Panc1 (cell line): ENCODE measurements at regions not wholly inside any gene's neighbourhood (a gene's known extent, or its start where the extent isn't known, plus 50 kb on each side); places are given as distances from the start of the nearest gene placed in this dataset.

ENCODE experiments used
- ATAC-seq: fragments of 200-7000 bp; cut with Tn5 transposase; 2 replicates; pipeline ENCODE4 v1.9.1; 2020; ENCODE audit warnings: mild to moderate bottlenecking, moderate library complexity
- BruUV-seq: library from RNA; stranded (reverse); fragments of 400-500 nt; replicated peaks from 2 replicates; lab custom pipeline; 2021; lab: Mats Ljungman, UMichigan
- CTCF ChIA-PET: fragments of 300-600 bp; sonication (Branson Sonifier 250); formaldehyde crosslinking; loops from one replicate; lab custom pipeline; 2022; ENCODE audit warnings: antibody characterized with exemption; lab: Charles Lee
- POLR2A ChIA-PET: fragments of 300-600 bp; sonication (Branson Sonifier 250); formaldehyde crosslinking; loops from one replicate; lab custom pipeline; 2022; ENCODE audit warnings: antibody characterized with exemption; lab: Charles Lee
- DNase-seq: peaks from one replicate; pipeline ENCODE4 v3.0.0-alpha.2; 2010; ENCODE audit warnings: low read depth, low spot score
- H3K27ac ChIP-seq: 2 replicates; pipeline ENCODE4 v1.5.1; 2011; ENCODE audit warnings: mild to moderate bottlenecking, low read length, inconsistent platforms
- H3K27me3 ChIP-seq: fragments of 200-500 bp; sonication (Bioruptor generic); 2 replicates; pipeline ENCODE4 v1.6.0; 2014; ENCODE audit warnings: low read length, inconsistent platforms; ENCODE audit not compliant: control insufficient read depth, insufficient read depth
- H3K36me3 ChIP-seq: fragments of 200-500 bp; sonication (Bioruptor generic); 2 replicates; pipeline ENCODE4 v1.5.1; 2014; ENCODE audit warnings: inconsistent platforms, mild to moderate bottlenecking, low read length, moderate library complexity; ENCODE audit not compliant: control insufficient read depth, insufficient read depth
- H3K4me1 ChIP-seq: 2 replicates; pipeline ENCODE4 v1.5.1; 2011; ENCODE audit warnings: inconsistent platforms, mild to moderate bottlenecking, low read length, moderate library complexity; ENCODE audit not compliant: control insufficient read depth, insufficient read depth
- H3K4me3 ChIP-seq, 2 experiments: 2 replicates each; pipeline ENCODE4 v1.5.1; 2011 to 2012; ENCODE audit warnings: low read depth in 2 of 2, low read length in 2 of 2, mild to moderate bottlenecking in 2 of 2, inconsistent platforms in 1 of 2, moderate library complexity in 1 of 2
- H3K9me3 ChIP-seq: fragments of 200-500 bp; sonication (Bioruptor generic); 2 replicates; pipeline ENCODE4 v1.5.1; 2014; ENCODE audit warnings: low read depth, mild to moderate bottlenecking, inconsistent platforms, low read length, moderate library complexity; ENCODE audit not compliant: control insufficient read depth, insufficient read depth
- POLR2AphosphoS5 ChIP-seq: IDR thresholded peaks from 2 replicates; pipeline ENCODE4 v1.6.1; 2012; ENCODE audit warnings: mild to moderate bottlenecking, low read depth, low read length, moderate library complexity
- SIN3A ChIP-seq: IDR thresholded peaks from 2 replicates; pipeline ENCODE4 v1.6.1; 2012; ENCODE audit warnings: low read depth, mild to moderate bottlenecking, low read length, moderate library complexity, borderline replicate concordance; ENCODE audit not compliant: insufficient read depth
- TCF7L2 ChIP-seq: IDR thresholded peaks from 2 replicates; pipeline ENCODE4 v1.6.1; 2011; ENCODE audit warnings: mild to moderate bottlenecking, low read depth, low read length, inconsistent platforms
- in situ Hi-C: cut with HindIII; loops from 2 replicates; pipeline ENCODE4 v1.10.0; 2016; ENCODE audit warnings: low sequenced_read_pairs, low pct_unique_long_range_greater_than_20kb
- intact Hi-C: fragments of 100-400 bp; cut with micrococcal nuclease; formaldehyde crosslinking; loops from one replicate; pipeline ENCODE4 v1.10.0; 2022; ENCODE audit not compliant: unreplicated experiment
- TF ChIP-seq, protein P1 (sequence below): fragments of 450-650 bp; IDR thresholded peaks from 2 replicates; pipeline ENCODE4 v1.5.1; 2017; ENCODE audit warnings: mild to moderate bottlenecking
- TF ChIP-seq, protein P2 (sequence below), 2 experiments: IDR thresholded peaks; 2 replicates each; pipeline ENCODE4 v1.6.1; 2011 to 2012; ENCODE audit warnings: low read depth in 2 of 2, control low read depth in 1 of 2, low read length in 1 of 2, mild to moderate bottlenecking in 1 of 2, moderate library complexity in 1 of 2; ENCODE audit not compliant: insufficient read depth in 1 of 2

DNA sequence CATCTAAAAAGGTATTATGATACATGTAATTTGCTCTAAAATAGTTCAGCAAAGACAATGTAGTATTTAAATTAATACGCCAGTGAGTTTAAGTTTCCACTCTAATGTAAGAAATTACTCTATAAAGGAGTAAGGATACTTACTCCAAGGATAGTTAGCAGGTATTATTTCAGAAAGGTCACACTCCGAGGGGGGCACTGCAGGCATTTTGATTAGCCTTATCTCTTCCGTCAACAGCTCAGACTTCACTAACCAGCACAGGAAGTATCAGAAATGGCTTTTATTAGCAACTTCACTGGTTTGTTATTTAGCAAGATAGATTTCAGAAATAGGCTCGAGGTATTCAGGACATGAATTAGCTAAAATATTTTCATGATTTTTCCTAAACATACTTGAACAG, 127.0 kb downstream of the COX18 start:
- ChIA-PET CTCF (no interaction called here), POLR2A (no interaction called here)
- ATAC-seq, result no peak
- no peaks in the 10 kb centered on the region for H3K9me3 ChIP-seq
- BruUV-seq, result no TSS peak
- TF ChIP-seq, protein P1, sequence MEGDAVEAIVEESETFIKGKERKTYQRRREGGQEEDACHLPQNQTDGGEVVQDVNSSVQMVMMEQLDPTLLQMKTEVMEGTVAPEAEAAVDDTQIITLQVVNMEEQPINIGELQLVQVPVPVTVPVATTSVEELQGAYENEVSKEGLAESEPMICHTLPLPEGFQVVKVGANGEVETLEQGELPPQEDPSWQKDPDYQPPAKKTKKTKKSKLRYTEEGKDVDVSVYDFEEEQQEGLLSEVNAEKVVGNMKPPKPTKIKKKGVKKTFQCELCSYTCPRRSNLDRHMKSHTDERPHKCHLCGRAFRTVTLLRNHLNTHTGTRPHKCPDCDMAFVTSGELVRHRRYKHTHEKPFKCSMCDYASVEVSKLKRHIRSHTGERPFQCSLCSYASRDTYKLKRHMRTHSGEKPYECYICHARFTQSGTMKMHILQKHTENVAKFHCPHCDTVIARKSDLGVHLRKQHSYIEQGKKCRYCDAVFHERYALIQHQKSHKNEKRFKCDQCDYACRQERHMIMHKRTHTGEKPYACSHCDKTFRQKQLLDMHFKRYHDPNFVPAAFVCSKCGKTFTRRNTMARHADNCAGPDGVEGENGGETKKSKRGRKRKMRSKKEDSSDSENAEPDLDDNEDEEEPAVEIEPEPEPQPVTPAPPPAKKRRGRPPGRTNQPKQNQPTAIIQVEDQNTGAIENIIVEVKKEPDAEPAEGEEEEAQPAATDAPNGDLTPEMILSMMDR, result no peak
- H3K4me1 ChIP-seq, result no peaks in the 10 kb centered on the region
- no peaks in the 10 kb centered on the region for H3K36me3 ChIP-seq
- intact Hi-C loops, result no loop called here
- DNase-seq, result no peak
- no peak overlapping the region for H3K4me3 ChIP-seq
- H3K27me3 ChIP-seq, result no peaks in the 10 kb centered on the region
- no peak overlapping the region for H3K27ac ChIP-seq
- in situ Hi-C loops, result no loop called here

DNA sequence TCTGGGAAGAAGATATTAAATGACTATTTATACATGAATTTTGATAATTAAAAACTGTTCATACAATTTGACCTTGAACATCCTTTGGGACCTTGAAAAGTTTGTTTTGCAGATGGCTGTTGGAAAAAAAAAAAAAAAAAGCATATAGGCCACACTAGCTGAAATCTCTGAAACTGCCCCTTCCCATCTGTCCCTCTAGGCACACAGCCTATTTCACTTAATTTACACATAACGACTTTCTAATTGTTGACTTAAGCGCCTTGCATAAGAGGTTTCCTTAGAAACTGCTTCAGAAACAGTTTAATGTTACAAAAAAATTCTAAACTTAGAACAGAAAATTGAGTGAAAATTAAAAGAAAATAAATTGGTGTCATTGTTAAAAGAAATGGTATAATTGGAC, 131.0 kb downstream of the COX18 start:
- ChIA-PET POLR2A (no interaction called here), CTCF (no interaction called here)
- Histone ChIP-seq H3K9me3 (no peaks in the 10 kb centered on the region), H3K4me1 (no peaks in the 10 kb centered on the region), H3K36me3 (no peaks in the 10 kb centered on the region), H3K27ac (no peak overlapping the region), H3K4me3 (no peak overlapping the region), H3K27me3 (no peaks in the 10 kb centered on the region)
- in situ Hi-C loops (no loop called here), intact Hi-C loops (no loop called here)
- ATAC-seq, result no peak
- TF ChIP-seq, protein P1, result no peak
- TF ChIP-seq TCF7L2 (no peak), POLR2AphosphoS5 (no peak), SIN3A (no peak)
- TF ChIP-seq, protein P2, sequence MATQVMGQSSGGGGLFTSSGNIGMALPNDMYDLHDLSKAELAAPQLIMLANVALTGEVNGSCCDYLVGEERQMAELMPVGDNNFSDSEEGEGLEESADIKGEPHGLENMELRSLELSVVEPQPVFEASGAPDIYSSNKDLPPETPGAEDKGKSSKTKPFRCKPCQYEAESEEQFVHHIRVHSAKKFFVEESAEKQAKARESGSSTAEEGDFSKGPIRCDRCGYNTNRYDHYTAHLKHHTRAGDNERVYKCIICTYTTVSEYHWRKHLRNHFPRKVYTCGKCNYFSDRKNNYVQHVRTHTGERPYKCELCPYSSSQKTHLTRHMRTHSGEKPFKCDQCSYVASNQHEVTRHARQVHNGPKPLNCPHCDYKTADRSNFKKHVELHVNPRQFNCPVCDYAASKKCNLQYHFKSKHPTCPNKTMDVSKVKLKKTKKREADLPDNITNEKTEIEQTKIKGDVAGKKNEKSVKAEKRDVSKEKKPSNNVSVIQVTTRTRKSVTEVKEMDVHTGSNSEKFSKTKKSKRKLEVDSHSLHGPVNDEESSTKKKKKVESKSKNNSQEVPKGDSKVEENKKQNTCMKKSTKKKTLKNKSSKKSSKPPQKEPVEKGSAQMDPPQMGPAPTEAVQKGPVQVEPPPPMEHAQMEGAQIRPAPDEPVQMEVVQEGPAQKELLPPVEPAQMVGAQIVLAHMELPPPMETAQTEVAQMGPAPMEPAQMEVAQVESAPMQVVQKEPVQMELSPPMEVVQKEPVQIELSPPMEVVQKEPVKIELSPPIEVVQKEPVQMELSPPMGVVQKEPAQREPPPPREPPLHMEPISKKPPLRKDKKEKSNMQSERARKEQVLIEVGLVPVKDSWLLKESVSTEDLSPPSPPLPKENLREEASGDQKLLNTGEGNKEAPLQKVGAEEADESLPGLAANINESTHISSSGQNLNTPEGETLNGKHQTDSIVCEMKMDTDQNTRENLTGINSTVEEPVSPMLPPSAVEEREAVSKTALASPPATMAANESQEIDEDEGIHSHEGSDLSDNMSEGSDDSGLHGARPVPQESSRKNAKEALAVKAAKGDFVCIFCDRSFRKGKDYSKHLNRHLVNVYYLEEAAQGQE (IDR thresholded peaks at IDR 0.05; ENCODE audit: insufficient read depth in 1 of 2, low read depth in 2 of 2, low read length in 1 of 2), result no peak
- BruUV-seq, result no TSS peak
- DNase-seq, result no peak

DNA sequence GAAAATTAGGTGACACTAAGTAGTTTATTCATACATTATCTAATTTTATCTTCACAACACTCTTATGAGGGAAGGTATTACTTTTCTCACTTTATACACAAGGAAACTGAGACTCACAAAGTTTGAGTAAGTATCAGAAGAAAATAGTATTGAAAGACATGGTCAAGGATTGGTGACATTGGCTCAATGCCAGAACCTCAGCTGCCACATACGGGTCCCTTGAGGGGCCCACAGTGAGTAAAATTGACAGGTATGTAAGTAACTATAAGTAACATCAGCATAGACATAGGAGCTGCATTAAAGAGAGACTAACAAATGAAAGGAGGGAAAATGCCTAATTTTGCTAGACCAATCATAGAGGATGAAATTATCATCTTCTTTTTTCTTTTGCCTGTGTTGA, 134.1 kb downstream of the COX18 start:
- BruUV-seq, result no TSS peak
- H3K4me3 ChIP-seq, result no peak overlapping the region
- no peaks in the 10 kb centered on the region for H3K4me1 ChIP-seq
- H3K9me3 ChIP-seq, result no peaks in the 10 kb centered on the region
- in situ Hi-C loops, result no loop called here
- ATAC-seq, result no peak
- no peaks in the 10 kb centered on the region for H3K27me3 ChIP-seq
- DNase-seq, result no peak
- no peaks in the 10 kb centered on the region for H3K36me3 ChIP-seq
- intact Hi-C loops, result no loop called here
- CTCF ChIA-PET, result no interaction called here
- TF ChIP-seq TCF7L2 (no peak), POLR2AphosphoS5 (no peak), SIN3A (no peak)
- TF ChIP-seq, protein P2 (IDR thresholded peaks at IDR 0.05; ENCODE audit: insufficient read depth in 1 of 2, low read depth in 2 of 2, low read length in 1 of 2), result no peak
- TF ChIP-seq, protein P1, result no peak
- H3K27ac ChIP-seq, result no peak overlapping the region
- POLR2A ChIA-PET, result no interaction called here
